ENCODE measurements at regions not wholly inside any gene's neighbourhood (a gene's known extent, or its start where the extent isn't known, plus 50 kb on each side); places are given as distances from the start of the nearest gene placed in this dataset.

DNA sequence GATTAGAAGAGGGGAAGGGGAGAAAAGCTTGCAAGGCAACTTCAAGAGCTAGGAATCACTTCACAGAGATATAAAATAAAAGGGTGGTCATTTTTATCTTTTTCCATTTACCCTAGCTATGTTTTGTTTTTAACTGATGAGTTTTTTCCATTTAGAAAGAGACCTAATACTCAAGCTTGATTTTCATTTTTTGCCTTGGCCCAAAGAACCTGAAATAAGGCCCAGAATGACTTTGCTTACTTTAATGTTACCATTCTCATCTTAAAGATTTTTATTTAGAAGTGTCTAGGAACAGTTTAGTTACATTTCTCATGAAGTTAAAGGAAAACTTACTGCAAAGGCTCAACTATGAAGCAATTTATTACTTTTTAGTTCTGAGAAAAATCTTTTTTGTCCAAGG is 276.3 kb upstream of the ZSWIM2 start:
- TF ChIP-seq EP300 (IDR thresholded peaks at IDR 0.05) (no peak), POLR2A (IDR thresholded peaks at IDR 0.05) (no peak), CTCF (IDR thresholded peaks at IDR 0.05) (no peak)

Measured in upper lobe of left lung (tissue), 4 donors.